Choroid plexus epithelial cell (primary cell): ENCODE measurements at regions not wholly inside any gene's neighbourhood (a gene's known extent, or its start where the extent isn't known, plus 50 kb on each side); places are given as distances from the start of the nearest gene placed in this dataset.

Experiments
- DNase-seq: peaks from one replicate; pipeline ENCODE4 v3.0.0-alpha.2; 2010; ENCODE audit warnings: low read depth
- H3K4me3 ChIP-seq: 2 replicates; pipeline ENCODE4 v1.5.1; 2011; ENCODE audit warnings: low read depth, mild to moderate bottlenecking, control low read depth, low read length, moderate library complexity
- TF ChIP-seq, protein P1 (sequence below): conservative IDR thresholded peaks from 2 replicates; pipeline ENCODE4 v1.5.1; 2011; ENCODE audit warnings: low read depth, mild to moderate bottlenecking, control low read depth, inconsistent platforms, low read length, moderate library complexity

DNA sequence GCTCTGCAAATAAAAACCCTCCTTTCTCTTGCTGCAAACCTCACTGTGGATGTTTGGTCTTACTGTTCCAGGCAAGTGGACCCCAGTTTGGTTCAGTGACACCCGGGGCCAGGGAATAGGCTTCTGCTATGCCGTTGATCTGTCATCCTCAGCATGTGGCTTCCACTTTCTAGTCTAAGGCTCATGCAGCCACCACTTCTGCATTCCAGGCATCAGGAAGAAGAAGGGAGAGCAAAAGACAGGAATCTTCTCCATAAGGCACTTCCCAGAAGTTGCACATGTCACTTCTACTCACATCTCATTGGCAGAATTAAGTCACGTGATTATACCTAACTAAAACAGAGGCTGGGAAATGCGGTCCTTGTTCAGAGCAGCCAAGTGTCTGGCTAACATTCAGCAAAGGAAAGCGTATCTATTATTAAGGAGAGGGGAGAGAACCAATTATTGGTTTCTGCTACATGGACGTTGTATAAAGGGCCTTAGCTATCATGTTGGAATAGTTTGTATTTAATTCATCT, 173.6 kb upstream of the PFN2 start:
- H3K4me3 ChIP-seq: no peak overlapping the region
- TF ChIP-seq, protein P1, sequence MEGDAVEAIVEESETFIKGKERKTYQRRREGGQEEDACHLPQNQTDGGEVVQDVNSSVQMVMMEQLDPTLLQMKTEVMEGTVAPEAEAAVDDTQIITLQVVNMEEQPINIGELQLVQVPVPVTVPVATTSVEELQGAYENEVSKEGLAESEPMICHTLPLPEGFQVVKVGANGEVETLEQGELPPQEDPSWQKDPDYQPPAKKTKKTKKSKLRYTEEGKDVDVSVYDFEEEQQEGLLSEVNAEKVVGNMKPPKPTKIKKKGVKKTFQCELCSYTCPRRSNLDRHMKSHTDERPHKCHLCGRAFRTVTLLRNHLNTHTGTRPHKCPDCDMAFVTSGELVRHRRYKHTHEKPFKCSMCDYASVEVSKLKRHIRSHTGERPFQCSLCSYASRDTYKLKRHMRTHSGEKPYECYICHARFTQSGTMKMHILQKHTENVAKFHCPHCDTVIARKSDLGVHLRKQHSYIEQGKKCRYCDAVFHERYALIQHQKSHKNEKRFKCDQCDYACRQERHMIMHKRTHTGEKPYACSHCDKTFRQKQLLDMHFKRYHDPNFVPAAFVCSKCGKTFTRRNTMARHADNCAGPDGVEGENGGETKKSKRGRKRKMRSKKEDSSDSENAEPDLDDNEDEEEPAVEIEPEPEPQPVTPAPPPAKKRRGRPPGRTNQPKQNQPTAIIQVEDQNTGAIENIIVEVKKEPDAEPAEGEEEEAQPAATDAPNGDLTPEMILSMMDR: no peak
- DNase-seq: no peak

DNA sequence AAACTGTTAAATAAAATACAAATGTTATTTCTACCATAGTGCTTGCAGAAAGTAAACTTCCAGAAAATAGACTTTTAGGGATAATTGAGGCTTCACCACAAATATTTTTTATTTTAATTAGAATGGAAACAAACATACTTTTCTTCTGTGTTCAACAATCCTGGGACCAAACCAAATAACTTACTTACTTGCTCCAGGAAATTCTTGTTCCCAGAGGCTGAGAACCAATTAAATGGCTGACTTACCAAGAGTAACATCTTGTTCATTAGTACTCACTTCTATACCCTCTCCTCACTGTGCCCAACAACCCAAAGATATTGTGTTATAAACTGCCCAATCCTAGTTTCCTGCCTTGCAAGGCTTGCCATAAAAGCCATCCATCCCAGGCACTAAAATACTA, 172.2 kb upstream of the PFN2 start:
- DNase-seq: no peak
- no peak overlapping the region for H3K4me3 ChIP-seq
- TF ChIP-seq, protein P1: no peak

DNA sequence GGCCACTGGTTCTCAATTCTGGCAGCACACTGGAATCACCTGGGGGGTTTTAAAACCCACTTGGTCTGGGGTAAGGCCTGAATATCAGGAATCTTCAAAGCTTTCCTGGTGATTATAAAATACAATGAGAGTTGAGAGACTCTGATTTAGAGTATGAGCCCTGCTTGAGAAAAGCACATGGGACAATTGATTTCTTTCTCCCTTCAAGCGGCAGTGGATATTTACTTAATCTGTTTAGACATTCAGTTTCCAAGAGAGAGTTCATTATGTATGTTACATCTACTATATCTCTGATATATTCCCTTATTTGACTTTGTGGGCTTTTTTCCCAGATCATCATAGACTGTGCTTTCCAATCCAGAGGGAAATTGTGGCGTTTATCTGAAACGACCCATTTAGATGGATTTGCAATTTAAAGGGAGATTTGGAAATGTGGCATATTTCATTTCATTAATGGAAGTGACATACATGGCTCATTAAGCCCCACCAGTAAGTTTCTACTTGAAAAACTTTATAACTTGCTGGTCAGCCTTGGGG, 171.2 kb upstream of the PFN2 start:
- H3K4me3 ChIP-seq: no peak overlapping the region
- TF ChIP-seq, protein P1: no peak
- no peak for DNase-seq

DNA sequence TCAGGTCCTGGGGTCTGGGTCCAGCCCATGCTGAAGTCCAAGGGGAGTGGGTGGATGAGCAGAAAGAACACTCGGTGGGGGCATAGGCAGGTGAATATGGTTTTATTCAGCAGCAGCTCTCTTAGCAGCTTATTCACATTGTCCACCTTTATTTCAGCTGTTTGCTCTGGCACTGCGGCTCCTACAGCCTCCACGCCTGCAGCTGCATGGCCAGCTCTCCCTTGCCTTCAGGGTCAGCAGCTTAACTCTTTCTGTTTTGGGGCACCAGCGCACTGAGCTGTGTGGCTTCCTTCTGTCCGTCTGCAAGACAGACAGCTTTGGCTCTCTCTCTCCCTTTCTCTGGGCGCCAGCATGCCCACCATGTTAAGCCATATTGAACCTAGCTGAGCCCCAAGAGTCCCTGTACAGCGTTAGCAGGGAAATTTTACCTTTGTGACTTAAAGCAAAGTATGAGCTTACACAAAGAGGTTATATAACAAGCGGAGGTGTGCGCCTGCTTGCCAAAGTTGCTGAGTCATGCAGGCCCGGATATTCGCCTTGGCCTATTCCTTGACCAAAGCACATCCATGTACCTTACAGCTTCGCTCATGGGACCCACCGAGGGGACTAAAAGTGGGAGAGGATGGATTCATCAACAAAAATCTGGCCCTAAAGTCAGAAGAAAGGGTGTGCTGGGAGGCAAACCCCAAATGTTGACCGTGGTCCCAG, 170.1 kb upstream of the PFN2 start:
- TF ChIP-seq, protein P1: no peak
- H3K4me3 ChIP-seq: no peak overlapping the region
- no peak for DNase-seq

DNA sequence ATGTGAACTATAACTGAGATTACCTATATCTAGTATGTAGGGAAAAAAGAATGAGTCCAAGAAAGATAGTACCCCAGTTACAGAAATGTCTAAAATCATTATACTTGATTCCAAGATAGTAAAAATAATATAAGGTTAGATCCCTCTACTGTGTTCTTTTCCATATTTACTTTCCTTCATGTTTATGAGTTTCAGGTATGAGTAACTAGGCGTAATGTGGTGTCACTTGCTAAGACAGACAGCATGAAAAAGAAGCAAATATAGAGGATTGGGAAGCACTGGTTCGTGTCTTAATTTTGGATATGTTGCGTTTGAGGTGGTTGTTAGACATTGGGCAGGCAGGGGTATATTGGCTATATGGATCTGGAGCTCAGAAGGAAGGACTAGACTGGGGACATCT, 168.1 kb upstream of the PFN2 start:
- TF ChIP-seq, protein P1: no peak
- H3K4me3 ChIP-seq: no peak overlapping the region

DNA sequence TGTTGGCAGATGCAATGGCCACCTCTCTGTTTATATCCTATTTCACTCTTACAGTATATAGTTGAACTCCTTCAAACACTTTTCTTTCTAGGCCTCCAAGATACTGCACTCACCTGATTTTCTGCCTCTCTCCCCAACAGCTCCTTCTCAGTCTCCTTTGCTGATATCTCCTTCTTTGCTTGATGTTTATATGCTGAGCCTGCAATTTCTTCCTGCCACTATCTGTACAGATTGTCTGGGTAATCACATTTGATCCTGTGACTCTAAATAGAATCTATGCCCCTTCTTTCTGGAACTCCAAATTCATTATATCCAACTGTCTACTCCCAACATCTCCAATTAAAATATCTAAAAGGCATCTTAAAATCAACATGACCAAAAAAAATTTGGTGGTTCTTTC, 165.5 kb upstream of the PFN2 start:
- TF ChIP-seq, protein P1: no peak
- no peak overlapping the region for H3K4me3 ChIP-seq
- DNase-seq: no peak

More for the DNA sequence above, 168.1 kb upstream of the PFN2 start:
- no peak for DNase-seq

DNA sequence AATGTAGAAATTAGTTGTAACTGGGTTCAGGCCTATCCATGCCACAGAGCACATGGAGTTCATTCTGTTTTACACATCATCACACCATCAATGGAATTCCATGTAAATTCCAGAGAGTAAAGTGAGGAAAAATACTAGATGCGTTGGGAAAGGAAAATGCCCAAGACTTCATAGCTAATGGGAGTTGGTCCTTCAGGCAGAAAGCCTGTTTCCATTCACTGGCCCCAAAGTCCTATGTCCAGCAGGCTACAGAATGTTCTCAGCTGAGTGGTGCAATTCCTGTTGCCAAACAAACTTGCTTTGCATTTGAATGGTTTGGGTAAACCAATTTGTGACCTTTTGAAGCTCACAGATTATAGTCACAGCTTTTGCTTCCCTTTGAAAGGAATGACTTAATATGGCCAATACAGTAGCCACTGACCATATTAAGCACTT, 164.6 kb upstream of the PFN2 start:
- TF ChIP-seq, protein P1: no peak
- peak; percentile 76 for DNase-seq
- no peak overlapping the region for H3K4me3 ChIP-seq
